Ecto neural progenitor cell (in vitro differentiated cells): ENCODE measurements at regions not wholly inside any gene's neighbourhood (a gene's known extent, or its start where the extent isn't known, plus 50 kb on each side); places are given as distances from the start of the nearest gene placed in this dataset.
"Not testable (repeated sequence)": the region's sequence is repeated elsewhere in the genome, so short reads cannot be mapped to it uniquely, and the experiment has no call there.

Experiments
- DNase-seq: peaks from one replicate; pipeline ENCODE4 v3.0.0-alpha.2; 2018; ENCODE audit warnings: low spot score

DNA sequence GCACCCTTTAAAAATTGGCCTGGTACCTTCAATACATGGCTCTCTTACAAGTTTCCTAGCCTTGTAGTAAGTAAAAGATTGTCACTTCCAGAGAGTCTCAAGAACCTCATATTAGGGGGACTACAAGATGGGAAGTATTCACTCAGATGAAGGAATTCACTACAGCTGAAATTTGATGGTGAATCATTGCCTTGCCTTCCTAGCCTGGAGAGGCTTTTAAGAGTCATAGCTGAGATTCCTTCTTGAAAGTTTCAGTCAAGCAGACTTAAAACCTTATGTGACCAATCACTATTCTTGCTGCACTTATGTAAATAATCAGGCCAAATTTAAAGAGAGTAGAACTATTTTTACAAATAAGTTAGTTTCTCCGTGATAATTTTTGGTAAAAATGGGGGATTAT, 451.6 kb downstream of the TRHDE start:
- DNase-seq, result no peak

DNA sequence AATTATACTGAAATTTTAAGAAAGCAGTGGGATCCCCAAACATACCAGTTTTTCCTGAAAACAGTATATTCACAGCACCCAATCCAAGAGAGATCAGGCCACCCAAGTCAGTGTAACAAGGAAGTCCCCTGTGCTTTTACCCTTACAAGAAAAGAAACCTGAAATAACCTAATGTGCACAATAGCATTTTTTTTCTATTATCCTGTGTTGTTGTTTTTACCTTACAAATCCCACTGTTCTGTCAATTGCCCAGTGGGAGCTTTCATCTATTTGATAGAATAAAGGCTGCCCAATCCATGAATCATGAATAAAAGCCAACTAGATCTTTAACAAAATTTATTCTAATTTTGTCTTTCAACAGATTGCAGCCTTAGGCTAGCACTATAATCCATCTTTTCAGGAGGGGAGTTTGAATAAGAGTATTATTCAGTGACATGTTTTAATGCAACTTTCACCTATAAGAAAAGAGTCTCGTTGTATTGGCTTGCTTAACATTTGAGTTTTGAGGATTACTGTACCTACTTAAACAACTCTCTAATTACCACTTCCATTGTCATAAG, 457.4 kb downstream of the TRHDE start:
- DNase-seq, result no peak

- DNase-seq, result no peak
These were observed 462.4 kb downstream of the TRHDE start for GRCh38 chr12:72734581-72734980.

GRCh38 chr12:72738811-72739210, 466.6 kb downstream of the TRHDE start:
- no peak for DNase-seq

DNA sequence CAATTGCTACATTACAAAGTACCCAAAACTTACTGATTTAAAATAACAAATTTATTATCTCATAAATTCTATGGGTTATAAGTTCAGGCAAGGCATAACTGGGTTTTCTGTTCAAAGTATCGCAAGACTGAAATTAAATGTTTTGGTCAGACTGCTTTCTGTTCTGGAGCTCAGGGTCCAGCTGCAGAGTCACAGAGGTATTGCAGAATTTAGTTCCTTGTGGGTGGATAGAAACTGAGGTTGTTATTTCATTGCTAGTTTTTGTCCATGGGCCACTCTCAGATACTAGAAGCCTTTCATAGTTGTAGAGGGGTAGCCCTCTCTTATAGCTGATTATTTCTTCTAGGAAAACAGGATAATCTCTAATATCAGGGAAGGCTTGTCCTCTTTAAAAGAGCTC, 467.9 kb downstream of the TRHDE start:
- DNase-seq, result no peak

- DNase-seq, result no peak
These were observed 470.4 kb downstream of the TRHDE start for GRCh38 chr12:72742568-72742967.

GRCh38 chr12:72746048-72746447, 473.9 kb downstream of the TRHDE start:
- no peak for DNase-seq

DNA sequence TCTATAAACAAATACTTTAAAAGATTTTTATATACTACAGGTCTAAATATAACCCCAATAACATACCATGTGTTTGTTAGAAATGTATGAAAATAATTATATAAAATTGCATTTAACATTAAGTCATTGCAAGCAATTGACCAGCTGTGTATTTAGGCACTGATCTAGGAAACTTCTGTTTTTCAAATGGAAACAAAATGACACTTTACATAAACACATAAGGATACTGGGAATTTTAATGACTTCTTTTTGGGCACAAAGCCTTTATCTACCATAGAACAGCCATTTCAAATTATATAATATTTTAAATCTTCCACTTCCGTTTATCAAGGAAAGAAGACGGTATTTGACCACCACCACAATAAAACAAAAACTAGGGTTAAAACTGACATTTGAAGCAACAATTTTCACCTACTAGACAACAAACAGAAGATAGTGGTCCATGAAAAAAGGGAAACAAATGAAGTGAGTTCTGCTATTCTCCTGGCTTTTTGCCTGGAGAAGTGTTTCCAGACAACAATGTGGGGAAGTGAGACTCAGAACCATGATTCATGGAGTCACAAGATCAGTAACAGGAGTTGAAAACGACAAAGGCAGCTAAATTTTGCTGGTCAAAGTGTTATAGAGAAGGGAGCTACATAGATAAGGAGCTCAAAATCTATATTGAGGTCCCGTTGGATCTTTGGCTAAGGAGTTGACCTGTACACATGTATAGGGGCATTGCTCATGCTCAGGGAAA, 475.1 kb downstream of the TRHDE start:
- no peak for DNase-seq

DNA sequence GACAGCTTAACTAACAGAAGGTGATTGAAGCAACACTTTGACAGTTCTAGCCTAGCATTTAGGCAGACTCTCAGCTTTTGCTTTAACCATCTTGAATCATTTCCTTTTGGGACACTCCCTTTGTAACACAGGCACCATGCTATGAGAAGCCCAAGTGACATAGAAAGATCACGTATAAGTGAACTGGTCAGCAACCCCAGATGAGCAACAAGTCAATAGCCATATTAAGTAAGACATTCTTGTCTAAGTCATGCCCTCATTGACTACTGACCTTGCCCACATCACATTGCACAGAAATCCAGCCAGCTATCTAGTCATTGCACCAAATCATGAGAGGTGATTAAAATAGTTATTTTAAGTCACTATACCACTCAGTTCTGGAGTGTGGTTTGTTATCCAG, 476.8 kb downstream of the TRHDE start:
- no peak for DNase-seq

DNA sequence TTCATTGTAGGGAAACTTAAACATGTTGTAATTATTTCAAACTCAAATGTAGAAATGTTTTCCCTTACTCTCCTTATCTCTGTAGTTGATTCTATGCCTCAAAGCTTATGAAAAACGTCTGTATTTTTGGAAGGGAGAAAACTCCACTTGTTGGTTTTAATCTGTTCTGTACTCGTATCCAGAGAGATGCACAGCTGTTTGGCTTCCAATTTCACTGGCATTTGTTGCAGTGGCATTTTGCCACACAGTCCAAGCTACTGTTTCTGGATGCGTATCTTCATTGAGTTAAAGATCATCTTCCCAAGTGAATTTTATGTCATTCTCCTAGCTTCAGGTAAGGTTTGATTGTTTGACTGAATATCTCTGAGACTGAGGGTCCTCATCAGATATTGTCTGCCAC, 481.4 kb downstream of the TRHDE start:
- DNase-seq, result no peak

DNA sequence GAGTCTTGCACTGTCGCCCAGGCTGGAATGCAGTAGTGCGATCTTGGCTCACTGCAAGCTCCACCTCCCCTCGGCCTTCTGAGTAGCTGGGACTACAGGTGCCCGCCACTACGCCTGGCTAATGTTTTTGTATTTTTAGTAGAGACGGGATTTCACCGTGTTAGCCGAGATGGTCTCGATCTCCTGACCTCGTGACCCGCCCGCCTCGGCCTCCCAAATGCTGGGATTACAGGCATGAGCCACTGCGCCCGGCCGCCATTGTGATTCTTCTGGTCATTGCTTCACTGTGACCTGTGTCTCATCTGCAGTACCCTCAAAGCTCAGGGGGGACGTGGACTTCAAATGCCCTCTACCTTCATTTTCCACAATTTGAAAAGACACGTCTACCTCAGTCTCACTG, 481.9 kb downstream of the TRHDE start:
- not testable (repeated sequence) for DNase-seq

DNA sequence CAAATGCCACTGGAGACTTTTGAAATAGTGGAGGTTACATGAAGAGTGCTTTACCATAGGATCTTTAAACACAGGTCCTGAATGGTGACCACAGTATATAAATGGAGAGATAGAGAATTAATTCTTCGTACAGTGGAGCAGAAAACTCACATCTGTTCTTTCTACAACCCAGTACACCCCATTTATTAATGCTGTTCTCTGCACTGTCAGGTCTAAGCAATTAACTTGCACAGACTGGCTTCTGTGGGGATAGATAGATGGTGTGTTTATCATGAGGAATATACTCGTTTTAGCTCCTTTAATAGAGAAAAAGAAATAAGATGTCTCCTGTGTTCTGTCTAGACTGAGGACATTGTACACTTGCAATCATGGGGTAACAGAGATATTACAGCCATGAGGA, 494.3 kb downstream of the TRHDE start:
- no peak for DNase-seq

GRCh38 chr12:72774023-72774422, 501.9 kb downstream of the TRHDE start:
- DNase-seq, result no peak

- DNase-seq, result no peak
These were observed 505.6 kb downstream of the TRHDE start for GRCh38 chr12:72777806-72778205.

DNA sequence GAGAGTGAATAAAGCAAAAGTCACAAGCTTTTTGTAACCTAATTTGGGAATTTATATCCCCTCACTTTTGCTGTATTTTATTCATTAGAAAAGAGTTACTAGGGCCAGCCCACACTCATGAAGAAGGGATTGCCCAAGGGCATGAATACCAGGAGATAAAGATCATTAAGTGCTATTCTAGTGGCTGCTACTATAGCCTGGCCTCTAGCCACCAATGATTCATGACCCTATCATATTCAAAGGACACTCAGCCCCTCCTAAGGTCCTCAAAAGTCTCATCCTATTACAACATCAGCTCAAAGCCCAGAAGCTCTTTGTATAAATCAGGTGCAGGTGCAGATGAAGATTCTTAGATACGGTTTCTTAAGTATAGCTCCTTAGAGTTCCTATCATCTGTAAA, 518.1 kb downstream of the TRHDE start:
- DNase-seq, result no peak

- DNase-seq, result no peak
These were observed 520.7 kb downstream of the TRHDE start for GRCh38 chr12:72792889-72793288.

DNA sequence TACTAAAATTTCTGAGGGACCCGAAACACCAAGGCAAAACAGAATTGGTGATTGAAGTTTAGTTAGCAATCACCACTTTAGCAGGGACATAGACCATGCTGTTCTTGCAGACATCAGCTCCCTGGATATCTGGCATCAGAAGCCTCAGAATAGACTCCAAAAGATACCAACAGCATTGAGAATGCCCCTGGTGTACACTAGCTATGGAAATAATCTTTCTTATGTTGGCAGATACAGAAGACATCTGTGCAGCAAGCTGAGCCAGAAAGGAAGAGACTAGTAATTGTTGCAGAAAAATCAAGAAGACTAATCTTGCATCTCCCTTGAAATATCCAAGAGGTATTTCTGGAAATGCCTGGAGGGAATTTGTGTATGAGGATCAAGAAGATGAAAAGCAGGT, 521.6 kb downstream of the TRHDE start:
- DNase-seq, result no peak

GRCh38 chr12:72815421-72815820, 543.3 kb downstream of the TRHDE start:
- no peak for DNase-seq

- DNase-seq, result no peak
These were observed 556.6 kb downstream of the TRHDE start for GRCh38 chr12:72828662-72829324.

DNA sequence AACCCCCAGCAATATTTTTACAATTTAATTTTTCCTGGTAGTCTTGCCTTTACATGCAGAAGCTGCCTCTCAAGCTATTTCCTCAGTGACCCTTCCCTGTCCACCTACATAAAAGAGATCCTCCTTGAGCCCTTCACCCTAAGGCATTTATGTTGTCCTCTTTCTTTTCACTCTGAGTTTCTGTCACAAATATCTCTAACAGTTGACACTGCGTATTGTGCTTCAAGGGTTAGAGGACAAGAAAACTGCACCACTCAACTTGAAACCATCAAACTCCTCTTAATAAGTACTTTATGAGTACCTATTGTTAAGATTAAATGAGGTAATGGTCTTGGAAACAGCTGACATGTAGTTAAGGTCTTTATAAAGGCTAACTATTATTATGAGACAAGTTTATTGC, 557.7 kb downstream of the TRHDE start:
- DNase-seq, result no peak

GRCh38 chr12:72832024-72832423, 559.9 kb downstream of the TRHDE start:
- no peak for DNase-seq

GRCh38 chr12:72836194-72836593, 564.0 kb downstream of the TRHDE start:
- no peak for DNase-seq

DNA sequence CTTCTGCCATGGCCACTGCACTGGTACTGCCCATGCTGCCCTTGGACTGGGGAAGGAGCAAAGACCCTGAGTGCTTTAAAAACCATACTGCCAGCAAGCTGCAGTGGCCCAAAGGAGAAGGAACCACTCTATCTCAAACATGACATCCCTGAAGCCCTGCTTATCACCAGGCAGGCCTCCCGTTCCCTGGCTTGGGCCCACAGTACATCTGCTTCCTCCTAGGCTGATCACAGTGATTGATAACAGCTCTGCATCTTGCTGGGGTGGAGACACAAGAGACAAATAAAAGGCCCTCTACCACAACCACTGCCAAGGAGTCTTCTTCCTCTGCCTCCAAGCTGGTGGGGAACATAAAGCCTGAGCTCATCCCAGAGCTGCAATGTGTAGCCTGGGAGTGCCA, 567.5 kb downstream of the TRHDE start:
- DNase-seq, result no peak

DNA sequence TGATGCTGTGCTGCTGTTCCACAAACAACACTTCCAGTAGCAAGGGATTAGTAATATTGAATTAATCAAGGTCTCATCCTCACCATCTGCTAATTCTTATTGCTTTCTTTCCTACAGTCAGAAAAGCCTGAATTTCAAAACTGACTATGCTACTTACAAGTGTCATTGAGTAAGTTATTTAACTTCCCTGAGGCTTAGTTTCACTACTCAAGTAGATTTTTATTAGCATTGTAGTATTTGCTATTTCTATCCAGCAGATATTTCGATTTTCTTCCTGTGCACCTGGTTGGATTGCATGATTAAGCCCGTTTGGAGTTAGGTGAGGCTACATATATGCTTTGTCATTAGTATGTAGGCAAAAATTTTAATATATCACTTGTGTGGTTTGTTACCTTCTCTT, 591.5 kb downstream of the TRHDE start:
- DNase-seq, result no peak
